HepG2 (cell line): ENCODE measurements at regions not wholly inside any gene's neighbourhood (a gene's known extent, or its start where the extent isn't known, plus 50 kb on each side); places are given as distances from the start of the nearest gene placed in this dataset.

Experiments
- ATAC-seq: fragments of 200-7000 bp; cut with Tn5 transposase; 3 replicates; pipeline ENCODE4 v1.9.1; 2020; ENCODE audit warnings: mild to moderate bottlenecking, moderate library complexity
- BruUV-seq: library from RNA; stranded (reverse); fragments of 400-500 nt; replicated peaks from 2 replicates; lab custom pipeline; 2021; lab: Mats Ljungman, UMichigan
- CTCF ChIA-PET: fragments of 300-600 bp; formaldehyde crosslinking; extraction: SDS; loops from one replicate; lab custom pipeline; 2021; ENCODE audit warnings: low total read pairs, inconsistent platforms, low intra/inter-chr PET ratio; lab: Yijun Ruan, JAX
- POLR2A ChIA-PET: fragments of 350-600 bp; sonication (Branson Sonifier 250); formaldehyde crosslinking; loops from one replicate; lab custom pipeline; 2020; ENCODE audit warnings: antibody characterized with exemption, inconsistent platforms; lab: Yijun Ruan, JAX
- DNase-seq: peaks from one replicate; pipeline ENCODE4 v3.0.0-alpha.2; 2015; ENCODE audit warnings: low spot score
- FAIRE-seq: peaks from 3 replicates; lab custom pipeline; 2011; peaks lifted over from hg19 to GRCh38; lab: Jason Lieb, UNC
- H2AFZ ChIP-seq: one replicate; pipeline ENCODE4 v1.6.1; 2011; ENCODE audit warnings: low read length, inconsistent platforms
- H3K27ac ChIP-seq: fragments of 300-600 bp; 3 replicates; pipeline ENCODE4 v1.8.0; 2011; ENCODE audit warnings: mixed run types, mild to moderate bottlenecking, mixed read lengths, low read length, inconsistent platforms; ENCODE audit not compliant: insufficient read depth; ENCODE audit errors: extremely low read length
- H3K27me3 ChIP-seq, 2 experiments: fragments of 200-600 bp in 1 of 2; 2 replicates in 1 of 2; 3 replicates in 1 of 2; pipeline versions ENCODE4 v1.6.0 to v1.8.0; 2011; ENCODE audit warnings: low read length in 2 of 2, mild to moderate bottlenecking in 2 of 2, moderate library complexity in 2 of 2, inconsistent platforms in 1 of 2; ENCODE audit not compliant: insufficient read depth in 2 of 2, control insufficient read depth in 1 of 2
- H3K36me3 ChIP-seq, 2 experiments: fragments of 200-600 bp in 1 of 2; replicated peaks in 1 of 2; 2 replicates in 1 of 2; 3 replicates in 1 of 2; pipeline versions ENCODE4 v1.5.1 to v1.8.0; 2011; ENCODE audit warnings: low read length in 2 of 2, inconsistent platforms in 1 of 2; ENCODE audit not compliant: insufficient read depth in 2 of 2, control insufficient read depth in 1 of 2
- H3K4me1 ChIP-seq: 2 replicates; pipeline ENCODE4 v1.5.1; 2012; ENCODE audit warnings: low read length, inconsistent platforms; ENCODE audit not compliant: insufficient read depth
- H3K4me2 ChIP-seq: 2 replicates; pipeline ENCODE4 v1.6.0; 2011; ENCODE audit warnings: low read depth, low read length, inconsistent platforms
- H3K4me3 ChIP-seq, 3 experiments: fragments of 200-600 bp in 1 of 3; sonication (generic), shearing (Covaris generic) in 1 of 3; replicated peaks in 1 of 3; 2 replicates each; pipeline ENCODE4 v1.5.1; 2011 to 2016; ENCODE audit warnings: low read length in 3 of 3, inconsistent platforms in 2 of 3, low read depth in 2 of 3, mild to moderate bottlenecking in 2 of 3, control low read depth in 1 of 3, mixed read lengths in 1 of 3; ENCODE audit not compliant: insufficient read depth in 1 of 3
- H3K79me2 ChIP-seq: one replicate; pipeline ENCODE4 v1.6.1; 2011; ENCODE audit warnings: low read length, inconsistent platforms; ENCODE audit not compliant: insufficient read depth
- H3K9ac ChIP-seq: 2 replicates; pipeline ENCODE4 v1.6.0; 2011; ENCODE audit warnings: mild to moderate bottlenecking, low read depth, low read length, inconsistent platforms; ENCODE audit not compliant: insufficient read depth
- H3K9me3 ChIP-seq: 2 replicates; pipeline ENCODE4 v1.5.1; 2012; ENCODE audit warnings: mild to moderate bottlenecking, low read length
- H4K20me1 ChIP-seq: 2 replicates; pipeline ENCODE4 v1.6.0; 2011; ENCODE audit warnings: inconsistent platforms, mild to moderate bottlenecking, low read length, moderate library complexity; ENCODE audit not compliant: insufficient read depth
- CBX2 ChIP-seq, 2 experiments: fragments of 200-600 bp in 1 of 2; sonication (generic); formaldehyde crosslinking in 1 of 2; IDR thresholded peaks; 2 replicates each; pipeline versions ENCODE4 v1.7.0 to v1.8.1; 2018 to 2022; ENCODE audit warnings: low read depth in 2 of 2, low read length in 1 of 2, mild to moderate bottlenecking in 1 of 2, missing genetic modification reagents in 1 of 2
- CEBPB ChIP-seq: IDR thresholded peaks from 2 replicates; pipeline ENCODE4 v1.6.1; 2011; ENCODE audit warnings: low read depth, low read length, improper control_type of control experiment, borderline replicate concordance
- FOSL2 ChIP-seq: sonication (generic); formaldehyde crosslinking; IDR thresholded peaks from 2 replicates; pipeline ENCODE4 v1.4.0; 2020; ENCODE audit warnings: missing genetic modification reagents
- GATAD2A ChIP-seq: IDR thresholded peaks from 2 replicates; pipeline ENCODE4 v1.6.1; 2016
- HNF4A ChIP-seq: sonication (generic); formaldehyde crosslinking; IDR thresholded peaks from 2 replicates; pipeline ENCODE4 v1.4.0; 2020; ENCODE audit warnings: missing genetic modification reagents
- IRF2 ChIP-seq: IDR thresholded peaks from 2 replicates; pipeline ENCODE4 v1.6.1; 2018; ENCODE audit warnings: missing genetic modification reagents, missing compliant biosample characterization
- PATZ1 ChIP-seq: sonication (generic); formaldehyde crosslinking; IDR thresholded peaks from 2 replicates; pipeline ENCODE4 v1.4.0; 2020; ENCODE audit warnings: missing genetic modification reagents
- PHF21A ChIP-seq: sonication (generic); formaldehyde crosslinking; IDR thresholded peaks from 2 replicates; pipeline ENCODE4 v1.5.0; 2020; ENCODE audit warnings: mild to moderate bottlenecking, missing genetic modification reagents
- SYNCRIP ChIP-seq: fragments of 200-400 bp; formaldehyde crosslinking; IDR thresholded peaks from 2 replicates; pipeline ENCODE4 v1.6.1; 2018; ENCODE audit warnings: mild to moderate bottlenecking, low read depth, low read length; ENCODE audit not compliant: insufficient read depth
- ZNF329 ChIP-seq: sonication (generic); formaldehyde crosslinking; IDR thresholded peaks from 2 replicates; pipeline ENCODE4 v1.9.0; 2021; ENCODE audit warnings: low read depth, mild to moderate bottlenecking, missing genetic modification reagents
- ZNF615 ChIP-seq: sonication (generic); formaldehyde crosslinking; IDR thresholded peaks from 2 replicates; pipeline ENCODE4 v1.5.0; 2020; ENCODE audit warnings: mild to moderate bottlenecking, missing genetic modification reagents, borderline replicate concordance
- WGBS: methylation state at CpG from one replicate; pipeline ENCODE4 v1.1.6; 2017; ENCODE audit warnings: low lambda C conversion rate; 5-methylcytosine and 5-hydroxymethylcytosine counted together
- in situ Hi-C: cut with HindIII; loops from 2 replicates; pipeline ENCODE4 v1.10.0; 2017; ENCODE audit warnings: low pct_unique_long_range_greater_than_20kb; ENCODE audit not compliant: extremely low pct_ligation_motif_present
- intact Hi-C: fragments of 100-400 bp; cut with micrococcal nuclease; formaldehyde crosslinking; loops from one replicate; pipeline ENCODE4 v1.10.0; 2022; ENCODE audit not compliant: unreplicated experiment
- TF ChIP-seq, protein P1 (sequence below): sonication (generic); IDR thresholded peaks from 2 replicates; pipeline ENCODE4 v1.6.1; 2016; ENCODE audit warnings: low read depth, borderline replicate concordance
- TF ChIP-seq, protein P2 (sequence below): sonication (generic); formaldehyde crosslinking; IDR thresholded peaks from 2 replicates; pipeline ENCODE4 v1.5.0; 2020; ENCODE audit warnings: mild to moderate bottlenecking, missing genetic modification reagents

- DNase-seq: no peak
- in situ Hi-C loops: no loop called here
- H2AFZ ChIP-seq: peak overlapping the region; percentile 55
Measured at GRCh38 chr2:64401529-64401880, 52.5 kb upstream of the LGALSL start.

DNA sequence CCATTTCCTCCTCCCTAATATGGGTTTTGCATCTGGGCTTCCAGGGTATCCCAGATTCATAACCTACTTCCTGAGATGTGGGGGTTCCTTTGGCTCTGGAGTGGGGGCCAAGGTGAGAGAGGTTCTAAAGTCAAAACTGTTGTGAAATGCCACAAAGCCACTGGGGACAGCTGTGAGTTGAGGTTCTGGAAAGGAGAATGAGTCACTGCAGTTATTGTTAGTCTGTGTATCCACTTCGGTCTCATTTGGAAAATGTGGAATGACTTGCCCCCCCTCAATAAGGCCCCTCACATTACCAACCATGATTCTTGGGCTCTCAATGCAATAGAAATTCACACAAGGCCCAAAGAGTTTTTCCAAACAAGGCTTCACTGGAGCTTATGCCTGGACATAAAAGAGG lies 51.1 kb upstream of the LGALSL start:
- Histone ChIP-seq H2AFZ (no peak overlapping the region), H3K9ac (no peak overlapping the region), H3K36me3 (no peaks in the 10 kb centered on the region), H3K9me3 (no peaks in the 10 kb centered on the region), H3K4me1 (peaks cover 84% of the 10 kb centered on the region), H3K27me3 (no peaks in the 10 kb centered on the region), H3K27ac (no peak overlapping the region), H3K4me3 (no peak overlapping the region), H3K4me2 (no peak overlapping the region), H4K20me1 (no peaks in the 10 kb centered on the region), H3K79me2 (no peaks in the 10 kb centered on the region)
- ChIA-PET POLR2A (no interaction called here), CTCF (no interaction called here)
- in situ Hi-C loops (no loop called here), intact Hi-C loops (loop anchor here (5.0 kb wide), 1 partner anchor 49 kb away; the partner anchor contains the start of gene LGALSL)
- no peak for DNase-seq
- 0% methylated on average over 1 of the region's 1 CpG for WGBS
- ATAC-seq: no peak
- no TSS peak for BruUV-seq
- no peak for FAIRE-seq
- TF ChIP-seq, protein P1, sequence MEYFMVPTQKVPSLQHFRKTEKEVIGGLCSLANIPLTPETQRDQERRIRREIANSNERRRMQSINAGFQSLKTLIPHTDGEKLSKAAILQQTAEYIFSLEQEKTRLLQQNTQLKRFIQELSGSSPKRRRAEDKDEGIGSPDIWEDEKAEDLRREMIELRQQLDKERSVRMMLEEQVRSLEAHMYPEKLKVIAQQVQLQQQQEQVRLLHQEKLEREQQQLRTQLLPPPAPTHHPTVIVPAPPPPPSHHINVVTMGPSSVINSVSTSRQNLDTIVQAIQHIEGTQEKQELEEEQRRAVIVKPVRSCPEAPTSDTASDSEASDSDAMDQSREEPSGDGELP: peak; percentile 18; the same call in 1 of the 2 replicates
- TF ChIP-seq FOSL2: peak; percentile 80
- peak; percentile 65 for TF ChIP-seq CEBPB
- 0 out of 2 replicates have a peak, but pooled peaks have one; percentile 24 for TF ChIP-seq GATAD2A (CRISPR knock-in tag)
- TF ChIP-seq ZNF615: 0 out of 2 replicates have a peak, but pooled peaks have one; percentile 31
- TF ChIP-seq PATZ1 (CRISPR knock-in tag): peak; percentile 74
- TF ChIP-seq, protein P2, sequence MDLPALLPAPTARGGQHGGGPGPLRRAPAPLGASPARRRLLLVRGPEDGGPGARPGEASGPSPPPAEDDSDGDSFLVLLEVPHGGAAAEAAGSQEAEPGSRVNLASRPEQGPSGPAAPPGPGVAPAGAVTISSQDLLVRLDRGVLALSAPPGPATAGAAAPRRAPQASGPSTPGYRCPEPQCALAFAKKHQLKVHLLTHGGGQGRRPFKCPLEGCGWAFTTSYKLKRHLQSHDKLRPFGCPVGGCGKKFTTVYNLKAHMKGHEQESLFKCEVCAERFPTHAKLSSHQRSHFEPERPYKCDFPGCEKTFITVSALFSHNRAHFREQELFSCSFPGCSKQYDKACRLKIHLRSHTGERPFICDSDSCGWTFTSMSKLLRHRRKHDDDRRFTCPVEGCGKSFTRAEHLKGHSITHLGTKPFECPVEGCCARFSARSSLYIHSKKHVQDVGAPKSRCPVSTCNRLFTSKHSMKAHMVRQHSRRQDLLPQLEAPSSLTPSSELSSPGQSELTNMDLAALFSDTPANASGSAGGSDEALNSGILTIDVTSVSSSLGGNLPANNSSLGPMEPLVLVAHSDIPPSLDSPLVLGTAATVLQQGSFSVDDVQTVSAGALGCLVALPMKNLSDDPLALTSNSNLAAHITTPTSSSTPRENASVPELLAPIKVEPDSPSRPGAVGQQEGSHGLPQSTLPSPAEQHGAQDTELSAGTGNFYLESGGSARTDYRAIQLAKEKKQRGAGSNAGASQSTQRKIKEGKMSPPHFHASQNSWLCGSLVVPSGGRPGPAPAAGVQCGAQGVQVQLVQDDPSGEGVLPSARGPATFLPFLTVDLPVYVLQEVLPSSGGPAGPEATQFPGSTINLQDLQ (CRISPR knock-in tag): no peak
- TF ChIP-seq IRF2 (CRISPR knock-in tag): no peak

More at GRCh38 chr2:64401529-64401880, 52.5 kb upstream of the LGALSL start:
- WGBS: 4% methylated on average over 4 of the region's 4 CpGs
- H3K79me2 ChIP-seq: no peaks in the 10 kb centered on the region
- H3K4me2 ChIP-seq: peak overlapping the region; percentile 87
- POLR2A ChIA-PET: interaction anchor here (1.0 kb wide), 1 partner anchor 51 kb away, joined by 4 read pairs; no protein-coding TSS in a partner anchor
- ATAC-seq (no peak; the same call in 2 of the 3 replicates), FAIRE-seq (no peak)
- H3K27me3 ChIP-seq: no peaks in the 10 kb centered on the region
- peak overlapping the region in 2 of 3 experiments; percentile 13 to 59; a peak in 4 of 6 replicates for H3K4me3 ChIP-seq
- TF ChIP-seq HNF4A (CRISPR knock-in tag) (0 out of 2 replicates have a peak, but pooled peaks have one; percentile 5), PHF21A (CRISPR knock-in tag) (peak; percentile 18; the same call in 1 of the 2 replicates), SYNCRIP (no peak), ZNF329 (CRISPR knock-in tag) (no peak), CBX2 (IDR thresholded peaks at IDR 0.05; ENCODE audit: low read depth, low read length) (no peak), CBX2 (CRISPR knock-in tag; IDR thresholded peaks at IDR 0.05; ENCODE audit: low read depth) (no peak)
- peak overlapping the region; percentile 7 for H3K27ac ChIP-seq
- CTCF ChIA-PET: no interaction called here
- no peaks in the 10 kb centered on the region for H3K36me3 ChIP-seq
- no TSS peak for BruUV-seq
- H3K9ac ChIP-seq: peak overlapping the region; percentile 31; the same call in 1 of the 2 replicates
- no peaks in the 10 kb centered on the region for H3K9me3 ChIP-seq
- H4K20me1 ChIP-seq: no peaks in the 10 kb centered on the region
- intact Hi-C loops: loop anchor here (5.0 kb wide), 1 partner anchor 51 kb away; the partner anchor contains the start of gene LGALSL
- H3K4me1 ChIP-seq: peaks cover 79% of the 10 kb centered on the region
